Retina (tissue), 1 donor: ENCODE measurements at regions not wholly inside any gene's neighbourhood (a gene's known extent, or its start where the extent isn't known, plus 50 kb on each side); places are given as distances from the start of the nearest gene placed in this dataset.

Experiments
- DNase-seq: peaks from one replicate; pipeline ENCODE4 v3.0.0-alpha.2; 2016

GRCh38 chr10:85238676-85239075 lies 910.3 kb downstream of the CCSER2 start:
- no peak for DNase-seq

- no peak for DNase-seq
Measured at GRCh38 chr10:85250304-85250703, 921.9 kb downstream of the CCSER2 start.

DNA sequence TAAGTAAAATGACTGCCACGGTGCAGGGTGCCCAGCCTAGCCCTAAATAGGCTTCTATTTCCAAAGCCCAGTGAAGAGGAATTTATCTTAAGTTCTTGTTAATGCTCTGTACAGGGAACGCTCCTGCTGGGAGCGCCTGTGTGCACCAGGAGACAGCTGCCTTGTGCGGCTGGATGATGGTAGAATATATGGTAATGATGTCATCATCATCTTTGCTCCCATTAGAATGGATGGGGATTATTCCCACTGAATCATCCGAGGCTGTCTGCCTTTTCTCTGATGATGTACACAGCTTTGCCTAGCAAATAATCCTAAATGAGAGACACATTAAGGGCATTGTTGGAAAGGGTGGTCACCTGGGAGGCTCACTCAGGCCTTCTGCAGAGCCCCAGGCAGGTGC lies 928.1 kb downstream of the CCSER2 start:
- DNase-seq = no peak

DNA sequence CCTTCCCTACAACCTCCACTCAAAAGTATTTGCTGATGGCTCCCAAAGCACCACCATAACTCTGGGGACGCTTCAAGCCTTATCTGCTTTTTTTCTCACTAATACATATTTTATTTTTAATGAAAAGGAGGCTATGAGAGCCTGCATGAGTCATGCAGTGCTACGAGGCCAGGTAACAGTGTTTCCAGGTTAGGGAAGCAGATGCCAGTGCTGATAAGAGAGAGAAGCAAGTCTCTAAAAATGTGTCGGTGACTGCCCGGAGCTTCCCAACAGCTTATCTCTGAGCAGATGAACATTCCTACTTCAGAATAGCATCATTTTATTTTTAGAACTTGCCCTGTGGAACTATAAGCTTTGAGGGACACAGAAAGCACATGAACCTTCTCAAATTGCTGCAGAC lies 931.5 kb downstream of the CCSER2 start:
- DNase-seq = no peak

DNA sequence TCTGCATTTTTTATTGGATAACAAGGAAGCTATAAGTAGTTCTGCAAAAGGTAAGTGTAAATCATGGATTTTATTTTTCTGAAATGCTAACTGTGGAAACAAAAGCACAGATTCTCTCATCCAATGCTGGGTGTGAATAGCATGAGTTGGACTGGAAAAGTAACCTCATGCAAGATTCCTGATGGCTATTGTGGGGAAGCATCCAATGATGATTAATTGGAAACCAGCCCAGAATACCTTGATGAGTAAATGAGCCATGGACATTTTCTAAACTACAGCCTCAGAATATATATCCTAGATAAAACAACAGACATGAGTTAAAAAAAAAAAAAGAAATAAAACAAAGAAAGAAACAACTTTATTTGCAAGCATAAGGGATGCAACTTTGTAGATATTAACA lies 934.6 kb downstream of the CCSER2 start:
- DNase-seq = no peak

DNA sequence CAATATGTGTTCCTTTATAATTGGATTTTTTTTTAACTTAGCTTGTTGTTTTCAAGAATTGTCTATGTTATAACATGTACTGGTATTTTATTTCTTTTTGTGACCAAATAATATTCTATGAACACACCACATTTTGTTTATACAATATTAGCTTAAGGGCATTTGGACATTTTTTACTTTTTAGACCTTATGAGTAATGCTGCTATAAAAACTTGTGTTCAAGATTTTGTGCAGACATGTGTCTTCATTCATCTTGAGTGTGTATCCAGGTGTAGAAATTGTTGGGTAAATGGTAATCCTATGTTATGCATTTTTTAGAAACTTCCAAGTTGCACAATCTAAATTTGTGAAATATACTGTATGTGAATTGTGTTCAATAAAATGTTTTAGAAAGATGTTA lies 936.7 kb downstream of the CCSER2 start:
- DNase-seq = no peak

GRCh38 chr10:85266808-85267207 lies 938.4 kb downstream of the CCSER2 start:
- no peak for DNase-seq

DNA sequence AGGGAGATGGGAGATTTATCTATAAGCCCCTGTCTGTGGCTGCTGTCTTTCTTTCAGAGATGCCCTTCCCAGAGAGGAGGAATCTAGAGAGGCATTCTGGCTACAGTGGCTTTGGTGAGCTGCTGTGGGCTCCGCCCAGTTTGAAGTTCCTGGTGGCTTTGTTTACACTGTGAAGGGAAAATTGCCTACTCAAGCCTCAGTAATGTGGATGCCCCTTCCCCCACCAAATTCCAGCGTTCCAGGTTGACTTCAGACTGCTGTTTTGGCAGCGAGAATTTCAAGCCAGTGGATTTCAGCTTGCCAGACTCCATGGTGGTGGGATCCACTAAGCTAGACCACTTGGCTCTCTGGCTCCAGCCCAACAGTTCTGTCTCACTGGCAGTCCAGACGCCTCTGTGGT lies 951.6 kb downstream of the CCSER2 start:
- DNase-seq = no peak

- no peak for DNase-seq
Measured at GRCh38 chr10:85284778-85285770, 956.7 kb downstream of the CCSER2 start.

- DNase-seq = no peak
Measured at GRCh38 chr10:85293483-85293882, 965.1 kb downstream of the CCSER2 start.

DNA sequence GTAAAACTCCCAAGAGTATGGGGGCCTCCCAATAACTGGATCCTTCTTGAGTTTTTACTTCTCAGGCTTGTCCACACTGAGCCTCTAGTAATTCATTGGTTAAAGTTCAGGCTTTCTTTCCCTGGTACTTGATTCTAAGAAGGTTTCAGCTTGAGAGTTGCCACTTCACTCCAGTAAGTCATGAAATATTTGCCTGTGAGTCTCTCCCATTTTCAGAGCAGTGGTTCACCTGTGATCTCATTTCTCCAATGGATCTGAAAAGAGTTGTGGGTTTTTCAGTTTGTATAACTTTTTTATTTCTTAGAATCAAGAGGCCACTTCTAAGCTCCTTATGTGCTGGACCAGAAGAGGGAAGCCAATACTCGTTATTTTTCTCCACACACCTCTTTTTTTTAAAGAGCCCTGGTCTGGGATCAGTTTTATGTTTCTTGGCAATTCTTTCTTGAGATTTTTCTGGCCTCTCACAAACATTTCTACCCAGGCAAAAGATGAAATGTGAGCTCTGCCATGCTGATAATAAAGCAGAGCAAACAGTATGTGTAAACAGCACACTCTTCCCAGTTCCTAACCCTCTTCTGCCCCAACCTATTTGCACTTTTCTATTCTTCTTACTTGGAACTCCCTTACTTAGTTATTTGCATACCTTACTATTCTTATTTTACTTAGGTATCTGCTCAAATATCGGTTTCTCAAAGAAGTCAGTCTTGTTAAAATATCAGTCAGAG lies 983.4 kb downstream of the CCSER2 start:
- DNase-seq = no peak

GRCh38 chr10:85315657-85316056 lies 987.3 kb downstream of the CCSER2 start:
- no peak for DNase-seq

- DNase-seq = no peak
Measured at GRCh38 chr10:85316276-85316675, 987.9 kb downstream of the CCSER2 start.

DNA sequence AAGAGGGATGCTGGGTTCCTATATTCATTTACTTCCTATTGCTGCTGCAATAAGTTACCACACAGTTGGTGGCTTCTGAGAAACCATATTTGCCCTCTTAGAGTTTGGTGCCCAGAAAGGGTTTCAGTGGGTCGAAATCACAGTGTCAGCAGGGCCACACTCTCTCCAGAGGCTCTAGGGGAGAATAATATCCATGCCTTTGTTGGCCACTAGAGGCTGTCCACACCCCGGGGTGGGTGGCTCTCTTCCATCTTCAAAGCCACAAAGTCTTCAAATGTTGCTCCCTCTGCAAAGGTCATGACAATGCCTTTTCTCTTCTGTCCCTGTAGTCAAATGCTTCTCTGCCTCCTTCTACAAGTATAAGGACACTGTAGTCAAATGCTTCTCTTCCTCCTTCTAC lies 989.4 kb downstream of the CCSER2 start:
- DNase-seq = no peak

GRCh38 chr10:85318809-85319807 lies 990.7 kb downstream of the CCSER2 start:
- DNase-seq = peak; percentile 9

GRCh38 chr10:85319826-85320225 lies 991.4 kb downstream of the CCSER2 start:
- no peak for DNase-seq

GRCh38 chr10:85333594-85333993 lies 1005.2 kb downstream of the CCSER2 start:
- no peak for DNase-seq

DNA sequence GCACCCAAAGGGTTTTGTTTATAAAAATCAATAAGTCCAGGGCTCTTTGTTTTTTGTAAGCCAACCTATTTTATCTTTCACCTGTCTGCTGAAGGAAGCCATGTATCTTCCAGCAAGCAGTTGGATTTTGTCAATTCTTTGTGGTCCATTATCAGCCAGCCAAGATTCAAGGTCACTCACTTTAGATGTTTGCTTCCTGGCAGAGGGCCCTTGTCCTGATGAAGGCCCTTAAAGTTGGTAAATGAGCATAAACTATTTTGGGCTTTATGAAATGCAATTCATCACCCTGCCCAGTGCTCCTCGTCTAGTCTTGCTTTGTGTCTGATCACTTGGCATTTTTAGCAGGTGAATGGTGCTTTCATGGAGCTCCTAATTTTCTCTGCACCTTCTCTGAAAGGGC lies 1004.2 kb downstream of the GRID1 start:
- no peak for DNase-seq

DNA sequence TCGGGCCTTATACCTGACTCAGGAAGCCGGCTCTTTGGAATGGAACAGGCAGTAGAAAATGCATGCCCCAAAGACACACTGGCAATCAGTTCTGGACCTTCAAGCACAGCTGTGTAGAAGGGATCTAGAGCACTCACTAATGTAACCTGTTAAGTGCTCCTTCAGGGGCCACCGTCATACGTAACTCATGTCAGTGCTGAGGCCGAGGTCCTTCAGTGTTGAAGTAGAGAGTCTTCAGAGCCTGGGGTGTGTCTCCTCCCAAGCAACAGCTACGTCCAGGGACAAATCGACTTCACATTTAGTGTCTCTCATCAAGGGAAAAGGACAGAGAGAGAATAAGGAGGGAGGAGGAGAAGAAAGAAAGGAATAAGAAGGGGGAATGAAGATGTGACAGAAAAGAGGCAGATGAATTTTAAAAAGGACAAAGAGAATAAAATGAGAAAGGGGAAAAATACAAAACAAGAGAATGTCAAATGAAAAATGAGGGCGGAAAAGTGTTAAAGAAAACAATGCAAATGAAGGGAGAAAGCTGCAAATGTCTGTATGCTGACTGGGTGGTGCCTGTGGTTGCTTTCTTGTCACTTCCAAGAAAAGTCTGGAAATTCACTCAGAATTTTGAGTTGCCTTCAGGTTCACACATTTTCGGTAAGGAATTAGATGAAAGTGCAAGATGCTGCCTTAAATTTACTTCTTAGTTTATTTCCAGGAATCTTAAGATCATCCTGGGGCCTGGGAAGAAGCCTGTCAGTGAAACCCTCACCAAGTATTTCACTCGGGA lies 989.4 kb downstream of the GRID1 start:
- DNase-seq = no peak

DNA sequence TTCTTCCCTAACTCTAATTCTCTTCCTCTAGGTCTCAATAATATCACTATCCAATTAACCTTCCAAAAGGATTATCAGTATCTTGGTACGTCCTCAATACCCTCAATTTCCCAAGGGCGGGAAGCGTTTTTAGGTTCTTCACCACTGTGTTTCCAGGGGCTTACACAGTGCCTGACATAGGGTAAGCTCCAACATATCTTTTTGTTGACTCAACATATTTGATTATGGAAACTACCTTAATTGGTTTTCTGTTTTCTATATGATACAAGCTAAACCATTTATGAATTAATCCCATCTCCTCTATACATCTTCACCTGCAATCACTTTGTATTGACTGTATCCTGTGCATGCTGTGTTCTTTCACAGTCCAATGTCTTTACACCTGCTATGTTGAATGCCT lies 987.3 kb downstream of the GRID1 start:
- DNase-seq = no peak

- DNase-seq = no peak
Measured at GRCh38 chr10:85400981-85401695, 965.5 kb downstream of the GRID1 start.
